Posterior vena cava (tissue), 2 donors: ENCODE measurements at regions not wholly inside any gene's neighbourhood (a gene's known extent, or its start where the extent isn't known, plus 50 kb on each side); places are given as distances from the start of the nearest gene placed in this dataset.

Experiments
- DNase-seq: peaks from one replicate; pipeline ENCODE4 v3.0.0-alpha.2; 2020; ENCODE audit warnings: low spot score
- intact Hi-C, 2 donors: fragments of 100-400 bp; cut with DNase I; formaldehyde crosslinking; loops; one replicate each; pipeline versions ENCODE4 v1.14.1 to v1.14.2; 2022 to 2023
- donor health status: DM: yes; HTN: yes; CAD: no.
- donor health status: DM: yes; HTN: yes; CAD: no.

DNA sequence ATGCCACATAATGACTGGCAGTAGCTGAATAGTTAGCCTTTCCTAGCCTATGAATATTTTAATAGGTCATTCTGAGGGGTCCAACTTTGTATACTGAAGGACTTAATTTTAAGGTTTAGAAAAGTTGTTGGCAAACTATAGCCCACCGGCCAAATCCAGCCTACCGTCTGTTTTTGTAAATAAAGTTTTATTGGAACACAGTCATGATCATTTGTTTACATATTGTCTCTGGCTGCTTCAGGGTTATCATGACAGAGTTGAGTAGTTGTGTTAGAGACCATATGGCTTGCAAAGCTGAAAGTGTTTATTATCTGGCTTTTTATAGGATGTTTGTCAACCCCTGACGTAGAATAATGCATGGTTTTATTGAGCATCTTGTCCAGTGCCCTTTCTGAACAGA, 73.4 kb downstream of the NTMT2 start:
- intact Hi-C loops, result no loop called here
- DNase-seq, result no peak

DNA sequence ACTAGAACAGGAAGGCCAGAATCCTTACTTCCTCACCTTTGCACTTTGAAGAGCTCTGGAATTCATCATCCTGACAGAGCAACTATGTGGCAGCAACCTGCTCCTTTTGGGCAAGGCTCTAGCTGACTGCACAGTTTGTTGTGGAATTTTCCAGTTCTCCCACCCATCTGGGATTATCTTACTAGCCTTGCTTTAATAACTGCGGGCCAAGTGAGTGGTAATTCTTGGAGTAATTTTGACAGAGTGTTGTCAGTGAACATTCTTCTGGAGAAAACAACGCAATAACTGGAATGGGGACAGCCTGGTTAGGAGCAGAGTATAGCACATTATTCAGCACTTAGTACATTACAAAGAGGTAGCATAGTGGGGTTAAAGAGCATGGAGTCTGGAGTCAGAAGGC, 75.3 kb downstream of the NTMT2 start:
- intact Hi-C loops, result no loop called here
- DNase-seq, result no peak

DNA sequence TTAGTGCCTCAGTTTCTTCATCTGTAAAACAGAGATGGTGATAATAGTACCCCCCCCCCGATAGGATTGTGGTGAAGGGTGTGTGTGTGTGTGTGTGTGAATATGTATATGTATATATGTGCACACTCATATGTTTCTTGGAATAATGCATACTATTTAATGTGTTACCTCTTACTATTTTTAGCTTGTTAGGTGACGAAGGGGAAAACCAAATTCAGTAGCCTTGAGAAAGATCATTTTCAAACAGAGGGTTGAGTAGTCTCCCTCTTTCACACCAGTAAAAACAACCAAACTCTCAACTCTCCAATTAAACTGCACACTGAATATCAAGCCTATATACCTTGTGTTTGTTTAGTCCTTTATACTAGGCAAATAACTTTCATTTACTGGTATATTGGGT, 75.7 kb downstream of the NTMT2 start:
- no peak for DNase-seq
- intact Hi-C loops, result no loop called here

DNA sequence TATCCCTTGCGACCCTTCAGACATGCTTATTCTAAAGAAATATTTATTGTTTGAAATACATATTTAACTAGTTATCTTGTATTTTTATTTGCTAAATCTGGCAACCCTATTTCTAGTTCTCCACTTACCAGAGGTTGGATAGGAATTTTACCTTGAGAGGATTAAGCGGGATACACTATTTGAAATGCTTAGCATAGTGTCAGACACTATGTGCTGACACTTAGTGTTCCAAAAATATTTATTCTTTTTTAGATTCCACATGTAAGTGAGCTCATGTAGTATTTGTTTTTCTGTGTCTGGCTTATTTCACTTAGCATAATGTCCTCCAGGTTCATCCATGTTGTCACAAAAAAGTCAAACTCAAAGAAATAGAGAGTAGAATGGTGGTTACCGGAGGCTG, 78.7 kb downstream of the NTMT2 start:
- intact Hi-C loops, result no loop called here

DNA sequence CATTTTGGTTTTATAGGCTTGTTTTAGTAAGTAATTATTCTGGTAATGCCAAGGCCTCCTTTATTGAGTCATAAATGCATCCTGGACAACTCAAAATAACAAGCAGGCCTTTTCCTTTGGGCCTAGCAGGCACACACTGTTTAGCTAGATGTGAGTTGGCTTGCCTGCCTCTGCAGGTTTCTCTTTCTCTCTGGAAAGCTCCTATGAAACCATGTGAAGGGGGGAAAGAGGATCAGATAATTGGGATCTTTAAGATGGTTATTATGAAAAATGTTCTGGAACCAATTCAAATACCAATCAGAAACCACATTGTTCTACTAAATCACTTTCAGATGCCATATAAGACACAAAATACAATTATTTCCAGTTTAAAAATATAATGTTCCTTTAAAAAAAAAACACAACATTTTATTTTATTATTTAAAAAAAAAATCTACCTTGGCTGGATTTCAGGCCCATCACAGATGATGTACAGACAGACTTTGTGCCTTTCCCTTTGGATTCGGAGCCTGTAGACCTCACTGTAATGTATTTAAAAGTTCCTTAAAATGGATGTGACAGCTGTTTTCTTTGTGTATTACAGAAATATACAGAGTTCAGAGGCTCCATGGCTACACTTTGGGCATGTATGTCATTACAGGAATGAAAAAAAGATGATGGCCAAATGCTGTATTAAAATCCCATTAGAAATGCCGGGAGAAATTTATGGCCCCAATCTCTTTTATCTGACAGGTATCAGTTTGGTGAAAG, 80.2 kb downstream of the NTMT2 start:
- intact Hi-C loops, result no loop called here
- no peak for DNase-seq

More for the DNA sequence above, 78.7 kb downstream of the NTMT2 start:
- DNase-seq, result no peak

DNA sequence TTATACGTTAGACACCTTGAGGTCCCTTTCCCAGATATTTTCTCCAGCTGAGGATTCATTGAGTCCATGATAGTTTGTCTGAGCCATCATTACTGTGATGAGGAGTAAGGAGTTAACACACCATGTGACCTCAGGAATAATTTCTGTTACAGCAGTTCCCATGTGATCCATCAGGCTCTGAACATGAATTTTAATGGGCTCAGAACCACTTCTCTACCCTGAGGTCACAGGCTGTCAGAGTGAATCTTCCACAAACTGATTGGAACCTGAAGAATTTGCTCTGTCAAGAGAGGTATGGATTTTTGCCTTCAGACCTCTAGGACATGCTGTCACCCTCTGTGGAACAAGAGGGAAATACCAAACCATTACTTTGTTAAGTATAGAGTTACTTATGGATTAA, 81.0 kb downstream of the NTMT2 start:
- DNase-seq, result no peak
- intact Hi-C loops, result no loop called here

DNA sequence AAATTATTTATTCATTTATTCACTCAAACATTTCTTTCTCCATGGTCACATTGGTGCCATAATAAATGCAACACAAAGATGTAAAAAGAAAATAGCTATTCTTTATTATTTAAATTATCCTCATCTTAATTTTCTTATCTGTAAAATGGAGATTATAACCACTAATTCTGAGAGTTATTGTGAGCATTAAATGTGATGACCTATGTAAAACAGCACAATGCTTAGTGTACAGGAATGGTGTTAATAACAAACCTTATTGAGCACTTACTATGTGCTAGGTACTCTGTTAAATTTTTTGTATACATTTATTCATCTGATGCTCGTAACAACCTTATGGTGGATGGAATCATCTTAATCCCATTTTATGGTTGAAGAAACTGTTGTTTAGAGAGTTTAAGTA, 84.6 kb downstream of the NTMT2 start:
- DNase-seq, result no peak
- intact Hi-C loops, result no loop called here

DNA sequence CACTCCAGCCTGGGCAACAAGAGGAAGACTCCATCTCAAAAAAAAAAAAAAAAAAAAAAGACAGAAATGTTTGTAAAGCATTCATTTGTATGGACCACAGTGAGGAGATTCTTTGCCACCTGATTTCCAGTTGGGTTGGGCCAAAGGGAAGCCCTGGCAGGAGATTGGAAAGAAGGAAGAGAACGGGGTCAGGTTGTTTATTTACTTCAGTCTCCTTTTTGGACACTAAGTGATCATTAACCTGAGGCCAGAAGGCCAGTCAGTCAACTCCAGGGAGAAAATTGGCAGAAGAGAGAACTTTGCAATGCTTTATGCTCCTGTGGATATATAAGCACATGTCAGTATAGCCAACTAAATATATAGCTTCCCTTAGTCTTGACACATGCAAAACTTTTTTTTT, 85.9 kb downstream of the NTMT2 start:
- intact Hi-C loops, result no loop called here
- DNase-seq, result no peak

DNA sequence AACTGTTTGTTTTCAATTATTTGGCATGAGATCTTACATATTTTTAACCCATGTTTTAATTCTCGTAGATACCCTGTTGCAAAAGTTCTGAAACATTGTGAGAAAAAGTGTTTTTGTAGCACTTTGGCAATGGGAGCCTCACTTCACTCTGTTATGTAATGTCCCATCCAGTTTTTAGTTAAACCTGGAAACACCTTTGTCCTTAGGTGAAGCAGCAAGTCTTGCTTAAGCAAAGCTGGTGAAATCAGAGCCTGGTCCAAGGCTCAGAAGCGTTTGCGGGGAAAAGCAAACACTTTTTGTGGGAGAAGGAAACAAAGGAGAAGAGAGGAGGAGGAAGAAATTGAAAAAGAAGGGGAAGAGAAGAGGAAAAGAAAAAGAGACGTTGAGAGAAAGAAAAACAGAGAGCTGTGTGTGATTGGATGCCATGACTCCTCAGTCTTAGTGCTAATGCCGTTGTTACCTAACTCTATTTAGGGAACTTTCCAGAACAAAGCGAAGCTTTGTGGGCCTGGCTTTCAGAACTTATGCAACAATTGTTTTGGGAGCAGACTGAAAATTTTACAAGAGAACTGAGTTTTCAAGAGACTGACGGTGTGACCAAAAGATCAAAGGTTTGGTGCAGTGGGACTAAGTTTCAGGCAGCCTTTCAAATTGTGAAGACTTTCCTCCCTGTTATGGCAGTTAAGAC, 93.1 kb downstream of the NTMT2 start:
- intact Hi-C loops, result no loop called here

DNA sequence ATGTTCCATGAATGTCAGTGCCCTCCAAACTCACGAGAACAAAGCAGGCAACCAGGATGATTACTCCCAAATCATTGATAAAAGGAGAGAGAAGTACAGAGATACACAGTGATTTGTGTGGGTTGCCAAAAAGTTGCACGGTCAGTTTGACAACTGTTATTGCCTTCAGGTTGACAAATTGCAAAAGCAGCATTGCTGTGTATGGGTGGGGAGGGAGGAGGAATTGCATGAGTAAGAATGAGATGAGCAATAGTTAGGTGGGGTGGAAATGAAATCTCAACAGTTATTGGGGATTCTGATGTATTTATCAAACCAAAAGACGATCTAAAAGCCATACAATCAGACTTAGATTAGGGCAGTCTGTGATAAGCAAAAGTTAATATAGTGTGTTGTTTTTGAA, 93.7 kb downstream of the NTMT2 start:
- intact Hi-C loops, result no loop called here

More for the DNA sequence above, 93.1 kb downstream of the NTMT2 start:
- DNase-seq, result no peak

DNA sequence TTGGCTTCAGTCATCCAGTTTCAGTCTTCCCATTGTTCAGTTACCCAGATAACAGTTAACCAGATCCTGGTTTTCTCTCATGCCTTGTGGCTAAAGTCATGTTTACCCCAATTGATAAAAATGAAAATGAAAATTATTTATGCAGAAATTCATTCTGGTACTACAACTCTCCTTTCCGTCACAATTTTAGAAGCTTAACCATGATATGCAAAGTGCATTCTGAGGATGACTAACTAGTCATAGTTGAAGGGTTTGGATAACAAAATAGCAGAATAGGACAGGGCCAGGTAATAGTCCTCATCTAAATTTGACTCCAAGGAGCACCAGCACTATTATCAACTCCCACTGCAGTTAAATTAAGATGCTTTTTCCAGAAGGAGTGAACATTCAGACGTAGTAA, 94.7 kb downstream of the NTMT2 start:
- no peak for DNase-seq
- intact Hi-C loops, result no loop called here

More for the DNA sequence above, 93.7 kb downstream of the NTMT2 start:
- no peak for DNase-seq

DNA sequence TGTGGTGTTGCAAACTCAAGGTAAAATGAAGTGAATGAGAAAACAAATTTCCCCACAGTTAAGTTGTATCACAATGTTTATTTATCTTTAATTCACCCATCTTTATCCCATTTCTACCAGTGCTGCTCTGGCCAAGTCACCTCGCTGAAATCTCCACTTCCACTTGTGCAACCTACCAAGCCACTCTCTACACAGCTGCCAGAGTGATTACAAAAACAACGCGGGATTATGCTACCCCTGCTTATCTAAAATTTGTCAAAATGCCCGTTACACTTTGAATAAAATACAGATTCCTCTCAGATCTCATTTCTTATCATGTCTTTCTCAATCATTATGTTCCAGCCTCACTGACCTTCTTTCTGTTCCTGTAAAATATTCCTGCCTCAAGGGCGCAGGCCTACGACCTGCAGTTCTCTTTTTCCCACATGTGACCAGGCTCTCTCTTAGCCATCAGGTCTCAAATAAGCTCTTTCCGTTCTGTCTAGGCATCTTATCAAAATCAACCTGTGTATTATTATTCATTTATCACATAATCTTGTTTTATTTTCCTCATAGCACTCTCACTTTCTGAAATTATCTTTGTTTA, 95.6 kb downstream of the NTMT2 start:
- intact Hi-C loops, result no loop called here

DNA sequence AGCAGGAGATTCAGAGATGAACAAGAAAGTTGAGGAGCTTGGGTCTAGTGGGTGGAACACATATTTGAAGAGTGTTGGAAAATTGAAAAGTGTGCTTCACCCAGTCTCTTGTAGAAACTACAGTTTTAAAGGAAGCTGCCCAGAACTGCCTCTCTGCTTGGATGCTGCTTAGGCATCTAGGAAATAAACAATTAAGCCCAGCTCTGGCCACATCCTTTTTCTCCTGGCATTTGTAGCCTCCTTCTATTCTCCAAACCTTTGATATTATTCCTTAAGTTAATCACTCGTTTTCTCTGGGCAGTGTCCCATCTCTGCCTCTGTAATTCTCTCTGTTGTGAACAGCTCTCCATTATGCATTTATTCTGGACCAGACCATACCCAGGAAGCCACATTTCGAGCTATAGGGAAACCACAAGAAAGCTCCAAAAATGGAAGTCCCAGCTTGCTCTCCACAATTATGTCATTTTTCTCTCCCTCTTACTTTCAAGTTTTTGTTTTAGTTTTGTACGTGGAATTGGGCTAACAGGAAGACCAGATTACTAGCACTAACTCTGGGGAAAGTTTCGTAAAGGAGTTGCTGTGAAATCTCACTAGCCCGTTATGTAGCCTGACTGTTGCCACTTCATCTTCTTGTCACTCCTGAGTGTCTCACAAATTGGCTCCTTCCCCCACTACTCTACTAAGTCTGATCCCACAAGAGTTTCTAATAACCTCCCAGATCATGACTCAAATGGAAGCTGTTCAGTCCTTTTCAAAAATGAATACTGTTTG, 102.2 kb downstream of the NTMT2 start:
- no peak for DNase-seq
- intact Hi-C loops, result no loop called here

More for the DNA sequence above, 95.6 kb downstream of the NTMT2 start:
- no peak for DNase-seq

DNA sequence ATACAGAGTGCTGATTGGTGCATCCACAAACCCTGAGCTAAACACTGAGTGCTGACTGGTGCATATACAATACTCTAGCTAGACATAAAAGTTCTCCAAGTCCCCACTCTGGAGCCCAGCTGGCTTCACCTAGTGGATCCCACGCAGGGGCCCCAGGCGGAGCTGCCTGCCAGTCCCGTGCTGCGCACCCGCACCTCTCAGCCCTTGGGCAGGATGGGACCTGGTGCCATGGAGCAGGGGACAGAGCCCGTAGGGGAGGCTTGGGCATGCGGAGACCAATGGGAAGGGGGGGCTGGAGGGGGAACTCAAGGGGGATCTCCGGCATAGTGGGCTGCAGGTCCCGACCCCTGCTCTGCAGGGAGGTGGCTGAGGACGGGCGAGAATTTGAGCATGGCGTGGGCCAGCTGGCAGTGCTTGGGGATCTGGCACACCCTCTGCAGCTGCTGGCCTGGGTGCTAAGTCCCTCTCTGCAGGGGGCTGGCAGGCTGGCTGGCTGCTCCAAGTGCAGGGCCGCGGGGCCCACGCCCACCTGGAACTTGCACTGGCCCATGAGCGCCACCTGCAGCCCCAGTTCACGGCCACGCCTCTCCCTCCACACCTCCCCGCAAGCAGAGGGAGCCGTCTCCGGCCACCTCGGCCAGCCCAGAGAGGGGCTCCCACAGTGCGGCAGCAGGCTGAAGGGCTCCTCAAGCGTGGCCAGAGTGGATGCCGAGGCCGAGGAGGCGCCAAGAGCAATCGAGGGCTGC, 104.9 kb downstream of the NTMT2 start:
- intact Hi-C loops, result no loop called here
- no peak for DNase-seq

DNA sequence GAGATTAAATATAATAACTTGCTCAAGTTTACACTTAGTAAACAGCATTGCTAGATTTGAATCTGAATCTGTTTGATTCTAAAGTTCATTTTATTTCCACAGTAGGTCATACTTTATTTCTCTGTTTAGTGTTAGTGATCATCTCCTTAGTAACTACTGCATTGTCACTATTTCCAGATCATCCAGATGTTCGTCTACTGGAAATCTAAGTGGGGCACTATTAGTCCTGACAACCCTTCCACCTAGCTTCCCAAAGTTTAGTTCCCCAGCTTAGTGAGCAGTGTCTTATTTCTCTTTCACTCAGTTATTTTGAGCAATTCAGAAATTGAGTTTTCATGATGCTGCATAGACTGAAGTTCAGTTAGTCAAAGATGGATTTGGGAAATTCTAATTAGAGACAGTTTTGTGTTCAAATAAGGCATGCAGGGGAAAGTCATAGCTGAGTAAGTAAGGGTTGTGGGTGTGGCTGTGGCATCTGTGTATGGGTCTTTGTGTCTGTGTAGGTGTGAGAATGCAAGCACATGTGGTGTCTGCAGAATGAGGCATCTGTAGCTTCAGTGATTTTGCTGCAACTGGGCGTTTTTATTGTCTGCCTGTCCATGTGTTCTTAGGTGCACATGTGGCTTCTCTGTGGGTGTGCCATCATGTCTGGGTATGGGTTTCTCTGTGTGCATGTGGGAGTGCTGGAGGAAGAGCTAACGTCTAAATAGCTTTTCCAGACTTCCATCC, 107.3 kb downstream of the NTMT2 start:
- DNase-seq, result no peak

DNA sequence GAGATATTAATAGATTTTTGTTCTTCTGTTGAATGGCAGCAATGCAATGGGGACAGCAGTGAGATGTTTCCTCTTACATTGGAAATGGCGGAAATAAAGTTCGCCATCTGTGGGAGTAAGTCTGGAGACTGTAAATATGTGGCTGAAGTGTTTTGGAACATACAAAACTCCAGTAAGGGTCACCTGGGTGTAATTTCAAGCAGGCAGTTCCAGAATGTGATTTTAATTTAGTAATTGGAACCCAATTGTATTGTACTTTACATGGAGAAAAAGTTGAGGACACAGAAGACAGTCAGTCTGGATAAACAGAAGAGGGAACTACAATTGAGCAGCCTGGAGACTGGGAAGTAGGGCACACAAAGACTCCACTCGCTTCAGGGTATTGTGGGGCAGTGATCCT, 108.6 kb downstream of the NTMT2 start:
- no peak for DNase-seq
- intact Hi-C loops, result no loop called here

More for the DNA sequence above, 107.3 kb downstream of the NTMT2 start:
- intact Hi-C loops, result no loop called here

DNA sequence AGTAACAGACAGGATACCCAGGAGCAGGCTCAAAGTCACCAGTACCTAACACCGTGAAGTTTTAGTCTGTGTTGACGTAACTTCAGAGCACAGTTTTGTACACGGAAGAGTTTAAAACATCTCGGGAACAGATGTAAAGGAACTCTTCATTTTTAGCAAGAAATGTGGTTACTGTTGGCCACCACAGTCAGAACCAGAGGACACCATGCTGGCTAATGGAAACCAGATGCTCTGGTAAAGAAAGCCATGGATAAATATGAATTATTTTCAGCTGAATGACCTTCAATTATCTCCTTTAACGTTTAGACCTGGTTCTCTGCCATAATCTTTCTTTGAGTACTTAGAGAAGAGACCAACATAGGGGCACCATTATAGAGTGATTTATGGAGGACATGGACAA, 115.9 kb downstream of the NTMT2 start:
- intact Hi-C loops, result no loop called here
- DNase-seq, result no peak

DNA sequence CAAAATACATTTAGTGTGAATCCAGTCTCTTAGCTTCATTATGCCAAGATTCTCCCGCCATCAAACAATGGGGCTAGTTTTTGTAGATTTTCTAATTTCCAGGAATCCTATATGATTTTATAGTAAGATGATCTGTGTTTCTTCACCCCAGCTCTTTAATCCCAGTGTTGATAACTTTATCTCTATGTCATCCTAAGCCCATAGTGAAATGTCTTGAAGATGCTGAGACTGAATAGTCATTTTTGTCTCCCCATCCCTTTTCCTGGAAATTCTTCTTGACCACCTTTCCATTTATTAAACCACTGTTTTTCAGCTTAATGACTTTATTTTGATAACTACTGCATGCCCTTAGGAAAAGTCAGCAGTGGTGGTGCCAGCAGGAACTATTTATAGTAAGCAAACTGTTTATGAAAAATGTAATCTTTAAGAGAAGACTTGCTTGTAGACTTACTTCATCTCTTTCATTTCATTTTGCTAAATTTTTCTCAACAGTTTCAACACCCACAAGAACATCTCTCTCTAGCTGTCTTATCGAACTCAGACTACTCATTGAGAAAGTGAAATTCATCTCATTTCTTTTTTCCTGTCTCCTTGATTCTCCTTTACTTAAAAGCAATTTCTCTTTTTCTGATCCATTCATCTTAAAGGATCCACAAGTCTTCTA, 116.6 kb downstream of the NTMT2 start:
- no peak for DNase-seq
- intact Hi-C loops, result no loop called here
